HPDE6-E6E7 (cell line): ENCODE measurements at regions not wholly inside any gene's neighbourhood (a gene's known extent, or its start where the extent isn't known, plus 50 kb on each side); places are given as distances from the start of the nearest gene placed in this dataset.
"Not testable (repeated sequence)": the region's sequence is repeated elsewhere in the genome, so short reads cannot be mapped to it uniquely, and the experiment has no call there.

ENCODE experiments used
- DNase-seq: peaks from one replicate; pipeline ENCODE4 v3.0.0; 2011; ENCODE audit warnings: missing footprints; ENCODE audit errors: extremely low spot score

DNA sequence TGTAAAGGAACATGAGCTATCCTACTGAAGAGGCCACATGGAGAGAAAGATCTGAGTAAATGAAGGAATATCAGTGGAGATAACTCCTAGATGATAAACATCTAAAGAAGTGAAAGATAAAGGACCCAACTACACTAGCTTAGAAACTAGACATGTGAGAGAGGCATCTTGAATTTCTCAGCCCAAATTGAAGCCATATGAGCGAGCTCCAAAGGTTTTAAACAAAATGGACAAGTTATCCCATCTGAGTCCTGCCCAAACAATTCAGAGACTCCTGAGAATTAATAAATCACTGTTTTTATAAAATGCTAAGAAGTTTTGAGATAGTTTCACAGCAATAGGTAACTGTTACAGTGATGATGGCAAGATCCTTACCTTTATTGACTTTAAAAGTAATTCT lies 438.9 kb downstream of the NAV3 start:
- DNase-seq: no peak

DNA sequence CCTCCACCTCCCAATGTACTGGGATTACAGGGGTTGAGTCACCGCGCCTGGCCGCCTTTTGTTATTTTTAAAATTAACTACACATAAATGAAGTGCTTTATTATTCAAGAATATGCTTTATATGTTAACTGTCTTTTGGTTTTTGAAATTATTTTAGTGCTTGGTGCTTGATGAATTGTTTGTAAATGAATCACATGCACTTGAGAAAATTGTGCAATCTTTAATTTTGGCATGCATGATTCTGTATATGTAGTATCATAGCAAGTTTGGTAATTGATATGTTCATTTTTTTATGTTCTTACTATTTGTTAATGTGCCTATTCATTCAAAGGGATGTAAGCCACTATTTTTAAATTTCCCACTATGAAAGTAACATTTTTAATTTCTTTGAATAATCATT lies 440.9 kb downstream of the NAV3 start:
- no peak for DNase-seq

DNA sequence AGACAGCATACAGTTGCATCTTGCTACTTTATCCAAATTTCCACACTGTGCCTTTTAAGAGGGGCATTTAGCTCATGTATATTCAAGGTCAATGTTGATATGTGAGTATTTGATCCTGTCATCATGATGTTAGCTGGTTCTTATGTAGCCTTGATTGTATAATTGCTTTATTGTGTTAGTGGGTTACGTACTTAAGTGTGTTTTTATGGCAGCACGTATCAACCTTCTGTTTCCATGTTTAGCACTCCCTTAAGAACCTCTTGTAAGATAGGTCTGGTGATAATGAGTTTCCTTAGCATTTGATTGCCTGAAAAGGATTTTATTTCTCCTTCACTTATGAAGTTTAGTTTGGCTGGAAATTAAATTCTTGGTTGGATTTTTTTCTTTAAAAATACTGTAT lies 445.2 kb downstream of the NAV3 start:
- DNase-seq: no peak

DNA sequence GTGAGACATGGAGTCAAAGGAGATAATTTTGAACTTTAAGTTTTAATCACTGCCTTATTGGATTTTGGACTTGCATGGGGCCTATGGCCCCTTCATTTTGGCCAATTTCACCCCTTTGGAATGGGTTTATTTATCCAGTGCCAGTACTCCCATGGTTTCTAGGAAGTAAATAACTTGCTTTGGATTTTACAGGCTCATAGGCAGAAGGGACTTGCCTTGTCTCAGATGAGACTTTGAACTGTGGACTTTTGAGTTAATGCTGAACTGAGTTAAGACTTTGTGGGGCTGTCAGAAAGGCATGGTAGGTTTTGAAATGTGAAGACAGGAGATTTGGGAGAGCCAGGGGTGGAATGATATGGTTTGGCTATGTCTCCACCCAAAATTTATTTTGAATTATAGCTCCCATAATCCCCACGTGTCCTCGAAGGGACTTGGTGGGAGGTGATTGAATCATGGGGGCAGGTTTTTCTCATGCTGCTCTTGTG lies 448.1 kb downstream of the NAV3 start:
- DNase-seq: no peak

DNA sequence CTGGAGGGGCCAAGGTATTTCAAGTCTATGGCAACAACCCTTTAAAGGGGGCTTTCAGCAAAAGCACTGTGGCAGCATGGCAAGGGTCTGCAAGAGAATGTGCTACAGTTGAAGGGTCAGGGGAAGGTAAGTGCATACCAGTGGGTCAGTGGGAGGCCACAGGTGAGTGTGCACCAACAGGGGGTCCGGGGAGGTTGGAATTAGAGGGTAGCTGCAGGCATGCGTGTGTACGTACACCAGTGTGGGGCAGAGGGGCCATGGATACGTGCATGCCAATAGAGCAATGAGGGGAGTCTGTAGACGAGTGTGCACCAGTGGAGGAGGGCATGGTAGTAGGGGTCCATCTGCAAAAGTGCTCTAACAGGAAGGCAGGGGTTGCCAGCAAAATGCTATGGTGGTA lies 448.9 kb downstream of the NAV3 start:
- DNase-seq: no peak

DNA sequence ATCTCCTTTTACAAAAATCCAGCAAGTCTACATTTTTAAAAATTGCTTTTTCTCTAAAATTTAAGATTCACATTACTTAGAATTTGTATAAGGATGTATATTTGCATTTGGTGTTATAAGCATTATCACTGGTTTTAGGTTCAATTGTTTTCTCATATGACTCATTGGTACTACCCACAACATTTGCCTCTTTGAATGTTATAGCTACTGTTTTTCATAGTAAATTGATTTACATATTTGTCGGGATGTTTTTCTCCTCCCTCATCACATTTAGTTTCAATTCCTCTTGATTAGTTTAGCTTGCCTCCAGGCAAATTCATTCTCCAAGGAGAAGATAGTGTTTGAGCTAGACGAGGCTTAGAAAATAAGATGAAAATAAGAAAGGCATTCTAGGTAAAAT lies 450.4 kb downstream of the NAV3 start:
- not testable (repeated sequence) for DNase-seq

DNA sequence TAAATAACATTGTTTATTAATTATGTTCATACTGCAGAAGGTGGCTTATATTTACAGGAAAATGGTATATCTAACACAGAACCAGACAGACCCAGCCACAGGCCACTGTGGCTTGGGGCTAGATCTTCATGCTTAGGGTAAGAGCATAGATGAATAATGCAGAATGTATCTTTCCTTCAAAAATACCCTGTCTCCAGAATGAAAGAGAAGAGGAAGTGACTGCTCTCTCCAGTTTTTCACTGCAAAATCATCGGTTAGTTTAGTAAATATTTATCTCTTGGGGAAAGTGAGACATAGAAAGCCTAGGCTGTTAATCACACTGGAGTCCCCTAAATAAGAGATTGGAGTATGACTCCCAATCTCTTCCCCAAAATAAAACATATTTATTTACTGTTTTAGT lies 453.7 kb downstream of the NAV3 start:
- no peak for DNase-seq

DNA sequence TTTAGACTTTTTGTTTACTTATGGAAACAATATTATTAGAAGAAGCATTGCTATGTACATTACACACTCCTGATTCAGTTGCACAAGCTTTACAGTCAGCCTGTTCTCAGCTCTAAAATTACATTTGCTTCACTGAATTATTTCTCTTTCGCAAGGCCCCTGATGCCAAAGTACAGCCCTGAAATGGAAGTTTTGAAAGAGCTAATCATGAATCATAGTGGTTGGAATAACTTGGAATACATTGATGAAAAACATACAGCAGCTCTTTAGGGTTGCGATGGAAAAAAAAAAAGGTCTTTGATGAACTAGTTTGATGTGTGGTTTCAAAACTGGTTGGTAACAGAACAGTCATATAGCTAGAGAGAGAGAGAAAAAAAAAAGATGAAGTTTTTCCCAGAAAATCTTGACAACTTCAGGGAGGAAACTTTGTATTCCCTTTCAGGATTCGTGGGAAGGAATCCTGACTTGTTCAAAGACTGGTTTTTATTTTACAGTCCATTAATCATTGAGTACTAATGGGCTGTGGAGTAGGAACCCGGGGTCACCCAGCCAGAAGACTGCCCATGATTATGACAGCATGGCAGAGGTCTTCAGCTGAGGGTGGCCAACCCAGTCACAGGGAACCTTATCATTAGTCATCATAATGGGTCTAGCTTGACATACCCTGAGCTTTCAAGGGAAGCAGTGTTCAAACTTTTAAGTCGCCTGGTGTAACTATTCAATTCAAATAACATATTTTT lies 460.1 kb downstream of the NAV3 start:
- DNase-seq: peak; percentile 28

DNA sequence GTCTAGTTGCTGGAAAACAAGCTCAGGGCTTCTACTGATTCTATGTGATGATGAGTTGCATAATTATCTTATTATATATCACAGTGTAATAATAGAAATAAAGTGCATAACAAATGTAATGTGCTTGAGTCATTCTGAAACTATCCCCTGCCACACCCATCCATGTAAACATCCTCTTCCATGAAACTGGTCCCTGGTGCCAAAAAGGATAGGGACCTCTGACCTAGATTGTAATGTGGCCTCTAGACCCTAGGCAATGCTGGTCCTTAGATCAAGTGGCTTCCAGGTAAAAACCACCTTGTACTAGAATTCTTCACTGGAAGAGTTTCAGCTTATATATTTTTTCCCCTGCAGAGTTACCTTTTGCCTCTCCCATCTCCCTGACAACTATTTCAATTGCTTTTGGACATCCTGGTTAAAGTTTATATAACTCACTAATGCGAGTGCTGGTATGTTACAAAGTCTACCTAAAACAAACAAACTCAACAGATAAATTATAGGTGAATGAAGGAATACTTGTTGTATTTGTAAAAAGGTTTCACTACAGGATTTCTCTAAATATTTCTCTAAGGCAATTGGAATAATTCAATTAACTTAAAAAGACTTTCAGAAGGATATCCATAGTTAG lies 462.5 kb downstream of the NAV3 start:
- no peak for DNase-seq

DNA sequence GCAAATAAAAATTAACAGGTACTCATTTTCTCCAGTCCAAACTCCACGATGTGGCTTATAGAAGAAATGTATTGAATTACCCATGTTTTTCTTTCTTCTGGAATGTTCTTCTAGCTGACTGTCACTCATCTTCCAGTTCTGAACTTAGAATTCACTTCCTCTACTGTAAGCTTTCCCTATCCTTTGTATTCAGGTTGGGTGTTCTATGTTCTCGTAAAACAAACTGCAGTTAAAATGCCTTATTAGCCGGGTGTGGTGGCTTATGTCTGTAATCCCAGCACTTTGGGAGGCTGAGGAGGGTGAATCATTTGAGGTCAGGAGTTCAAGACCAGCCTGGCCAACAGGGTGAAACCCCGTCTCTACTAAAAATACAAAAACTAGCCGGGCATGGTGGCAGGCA lies 470.6 kb downstream of the NAV3 start:
- DNase-seq: not testable (repeated sequence)

DNA sequence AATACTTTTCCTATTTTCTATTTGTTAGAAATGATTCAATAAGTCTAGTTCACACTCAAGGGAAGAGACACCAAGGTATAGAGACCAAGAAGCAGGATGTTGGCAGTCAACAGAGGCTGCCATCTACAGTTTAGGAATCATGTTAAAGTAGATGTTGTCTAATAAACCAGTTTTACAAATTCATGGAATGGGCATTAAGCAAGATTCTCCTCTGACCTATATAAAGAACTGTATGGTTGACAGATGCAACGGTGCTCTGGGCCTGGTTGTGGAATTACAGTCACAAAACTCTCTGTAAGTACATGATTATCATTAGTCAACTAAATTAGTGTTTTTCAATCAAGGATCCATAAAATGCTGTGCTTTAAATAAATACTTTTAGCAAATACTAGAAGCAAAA lies 475.1 kb downstream of the NAV3 start:
- DNase-seq: no peak

DNA sequence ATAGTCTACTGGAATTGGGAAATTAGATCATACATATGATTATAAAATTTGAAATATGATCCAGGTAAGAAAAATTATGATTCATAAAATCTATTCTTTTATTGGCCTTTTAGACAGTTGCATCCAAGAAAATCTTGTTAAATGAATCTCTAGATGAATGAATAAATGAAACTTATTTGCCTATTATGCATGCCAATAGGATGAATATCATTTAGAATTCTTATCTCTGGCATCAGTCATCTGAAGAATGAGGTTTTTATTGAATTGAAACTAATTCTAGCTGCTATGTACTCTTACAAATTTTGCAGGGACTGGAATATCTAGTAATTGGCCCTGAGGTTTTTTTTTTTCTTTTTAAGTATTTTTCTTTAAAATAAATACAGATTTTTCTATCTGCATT lies 475.5 kb downstream of the NAV3 start:
- no peak for DNase-seq

DNA sequence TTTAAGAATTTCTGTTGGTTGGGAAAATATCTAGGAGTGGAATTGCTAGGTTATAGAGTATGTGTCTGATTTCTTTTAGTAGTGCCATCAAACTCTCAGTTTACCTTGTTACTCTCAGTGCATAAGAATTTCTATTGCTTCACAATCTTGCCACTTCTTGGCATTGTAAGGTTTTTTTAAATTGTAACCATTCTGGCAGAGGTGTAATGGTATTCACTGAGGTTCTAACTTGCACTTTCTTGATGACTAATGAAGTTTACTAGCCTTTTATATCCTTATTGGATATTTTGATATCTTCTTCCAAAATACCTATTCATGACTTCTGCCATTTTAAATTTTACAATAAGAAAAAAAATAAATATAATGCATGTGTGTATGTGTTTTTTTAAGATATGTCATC lies 478.0 kb downstream of the NAV3 start:
- DNase-seq: no peak

DNA sequence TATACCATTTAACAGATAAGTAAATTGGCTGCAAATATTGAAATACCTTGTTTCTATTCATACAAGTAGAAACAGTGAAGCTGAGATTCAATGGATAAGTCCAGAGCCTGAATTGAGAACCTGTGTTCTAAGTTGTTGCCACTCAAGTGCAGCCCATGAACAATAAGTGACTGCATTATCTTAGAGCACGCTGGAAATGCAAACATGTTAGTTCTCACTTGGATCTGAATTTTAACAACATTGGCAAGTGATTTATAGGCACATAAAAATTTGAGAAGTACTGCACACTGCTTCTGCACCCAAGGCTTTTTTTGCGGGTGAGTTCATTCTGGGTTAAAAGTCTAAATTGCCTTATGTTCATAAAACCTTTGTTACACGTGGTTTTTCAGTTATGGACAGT lies 484.3 kb downstream of the NAV3 start:
- no peak for DNase-seq

DNA sequence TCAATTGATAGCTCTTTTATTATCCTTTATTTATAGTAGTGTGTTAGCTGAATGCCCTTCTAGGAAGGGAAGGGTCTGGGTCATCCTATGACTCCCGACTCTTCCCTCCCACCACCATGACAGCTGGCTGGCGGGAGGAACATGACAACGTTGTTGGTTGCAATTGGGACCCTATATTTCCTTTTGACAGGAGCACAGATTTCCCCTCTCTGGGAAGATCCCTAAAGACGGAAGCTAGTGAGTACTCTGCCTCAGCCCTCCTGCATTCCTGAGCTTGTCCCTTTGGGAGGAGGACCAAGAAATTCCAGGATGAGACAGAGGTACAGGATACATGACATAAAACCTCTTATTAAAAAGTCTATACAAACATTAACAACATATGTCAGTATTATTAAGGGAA lies 485.4 kb downstream of the NAV3 start:
- DNase-seq: no peak

DNA sequence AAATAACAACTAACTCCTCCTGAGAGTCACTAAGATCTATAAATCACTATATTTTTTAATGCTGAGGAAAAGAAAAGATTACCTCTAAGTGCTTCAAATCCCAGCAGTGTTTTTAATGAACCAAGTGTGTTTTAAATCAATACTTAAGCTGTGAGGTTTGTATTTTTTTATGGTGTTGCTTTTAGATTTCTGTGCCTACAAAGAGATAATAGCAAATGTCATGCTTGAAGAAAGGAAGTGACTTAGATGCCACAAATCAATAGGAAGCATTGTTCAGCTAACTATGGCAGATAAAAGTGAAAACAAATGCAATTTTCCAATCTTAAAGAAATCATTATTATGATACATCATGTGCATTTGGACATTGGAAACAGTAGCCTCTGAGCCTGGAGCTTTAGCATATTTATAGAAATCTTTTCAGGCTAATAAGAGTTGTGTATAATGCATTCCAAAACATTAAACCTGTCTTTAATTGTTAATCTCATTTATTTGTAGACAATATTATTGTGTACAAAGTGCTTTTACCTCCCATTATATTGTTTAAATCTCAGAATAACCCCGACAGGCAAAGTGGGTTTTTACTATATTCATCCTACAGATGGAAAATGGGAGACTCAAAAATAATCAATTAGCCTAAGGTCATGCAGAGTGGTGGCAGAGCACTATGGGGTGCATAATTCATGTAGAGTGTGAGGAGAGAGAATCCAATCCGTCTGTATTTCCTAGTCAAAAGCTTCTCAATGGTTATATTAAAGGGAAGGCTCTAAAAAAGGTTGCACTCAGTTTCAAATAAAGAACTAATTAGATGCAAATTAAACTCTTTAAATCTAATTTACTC lies 486.2 kb downstream of the NAV3 start:
- no peak for DNase-seq

DNA sequence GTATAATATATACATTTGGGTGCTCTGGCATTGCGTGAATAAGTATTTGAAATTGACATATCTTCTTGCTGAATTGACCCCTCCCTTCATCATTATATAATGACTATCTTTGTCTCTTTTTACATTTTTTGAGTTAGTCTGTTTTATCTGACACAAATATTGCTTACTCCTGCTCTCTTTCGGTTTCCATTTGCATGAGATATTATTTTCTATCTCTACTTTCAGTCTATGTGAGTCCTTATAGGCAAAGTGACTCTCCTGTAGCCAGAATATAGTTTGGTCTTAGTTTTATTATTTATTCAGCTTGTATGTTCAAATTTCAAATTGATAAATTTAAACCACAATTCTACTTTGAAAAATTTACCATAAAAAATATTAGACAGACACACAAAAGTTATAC lies 491.0 kb downstream of the NAV3 start:
- no peak for DNase-seq

DNA sequence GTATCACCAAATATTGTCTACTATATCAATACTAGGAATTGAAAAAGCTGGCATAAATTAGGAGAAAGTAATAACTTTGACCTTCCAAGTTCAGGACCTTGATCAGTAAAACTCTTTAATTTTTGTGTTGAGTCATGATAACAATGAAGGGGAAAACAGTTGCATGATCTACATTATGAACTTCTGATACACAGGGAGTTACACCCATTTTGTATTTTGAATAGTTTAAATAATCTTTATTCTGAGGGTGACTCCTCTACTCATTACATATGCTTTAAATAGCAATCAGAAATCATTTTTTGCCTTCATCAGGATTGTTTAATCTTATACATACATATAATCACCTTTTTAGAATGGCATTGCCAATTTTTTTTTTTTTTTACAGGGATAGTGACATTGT lies 492.5 kb downstream of the NAV3 start:
- DNase-seq: no peak

DNA sequence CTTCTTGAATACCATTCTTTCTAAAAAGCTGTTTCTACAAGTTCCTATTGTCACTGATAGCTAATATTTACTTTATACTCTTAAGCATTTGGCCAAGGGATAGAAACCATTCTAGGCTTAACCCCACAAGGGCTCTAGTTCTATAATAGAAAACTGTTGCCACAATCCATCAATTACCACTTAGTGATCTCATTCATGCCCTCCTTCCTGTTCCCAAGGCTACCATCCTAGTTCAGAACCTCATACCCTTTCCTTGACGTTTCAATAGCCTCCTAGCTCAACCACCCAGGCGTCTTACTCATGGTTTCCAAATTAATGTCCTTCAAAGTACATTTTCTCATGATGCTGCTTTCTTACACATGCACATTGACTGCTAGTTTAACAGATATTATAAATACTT lies 493.5 kb downstream of the NAV3 start:
- DNase-seq: no peak

DNA sequence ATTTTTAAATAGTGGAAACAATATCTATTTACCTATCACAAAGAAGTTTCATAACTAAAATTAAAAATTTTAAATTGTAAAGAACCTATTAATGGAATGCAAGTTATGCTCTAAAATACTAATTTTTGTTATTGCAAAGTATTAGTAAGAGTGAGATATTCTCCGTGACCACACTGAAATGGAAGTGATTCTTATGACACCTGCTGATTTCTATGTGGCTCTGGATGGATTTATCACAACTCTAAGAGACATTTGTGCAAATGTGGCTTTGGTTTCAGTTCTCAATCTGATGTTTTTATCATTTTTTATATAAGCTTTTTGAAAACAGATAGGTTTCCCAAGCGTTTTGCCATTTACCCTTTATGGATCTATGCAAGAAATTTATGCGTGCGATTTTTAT lies 497.8 kb downstream of the NAV3 start:
- DNase-seq: no peak

DNA sequence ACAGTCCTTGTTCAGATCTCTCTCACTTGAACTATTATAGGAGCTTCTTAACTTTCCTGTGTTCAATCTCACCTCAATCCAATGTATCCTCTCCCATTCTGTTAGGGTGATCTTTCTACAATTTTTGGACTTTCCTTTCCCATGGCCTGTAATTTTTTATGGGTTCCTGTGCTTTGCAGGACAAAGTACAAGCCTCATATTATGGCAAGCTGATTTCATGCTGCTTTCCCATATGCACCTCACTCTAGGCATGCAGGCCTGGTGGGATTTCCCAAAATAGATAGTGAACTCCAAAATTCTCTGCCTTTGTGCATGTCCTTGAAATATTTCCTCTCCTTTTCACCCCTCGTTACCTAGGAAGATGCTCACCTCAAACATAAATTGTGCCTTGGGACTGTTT lies 499.4 kb downstream of the NAV3 start:
- no peak for DNase-seq

DNA sequence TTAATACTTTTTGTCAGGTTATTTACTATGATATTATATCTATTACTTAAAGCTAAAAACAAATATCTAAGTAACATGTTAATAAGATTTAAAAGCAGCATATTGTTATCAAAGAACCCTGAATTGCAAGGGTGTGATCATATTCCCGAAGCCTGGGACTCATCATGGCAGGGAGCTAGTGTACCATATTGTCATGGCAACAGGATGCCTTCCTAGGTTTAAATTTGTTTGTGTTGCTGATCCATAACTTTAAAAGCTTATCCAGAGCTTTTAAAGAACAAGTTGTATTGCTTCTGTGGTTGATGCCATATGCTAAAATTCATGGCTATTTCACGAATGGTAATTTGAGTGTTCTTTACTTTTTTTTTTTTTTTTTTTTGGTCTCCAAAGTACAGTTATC lies 500.5 kb downstream of the NAV3 start:
- no peak for DNase-seq

DNA sequence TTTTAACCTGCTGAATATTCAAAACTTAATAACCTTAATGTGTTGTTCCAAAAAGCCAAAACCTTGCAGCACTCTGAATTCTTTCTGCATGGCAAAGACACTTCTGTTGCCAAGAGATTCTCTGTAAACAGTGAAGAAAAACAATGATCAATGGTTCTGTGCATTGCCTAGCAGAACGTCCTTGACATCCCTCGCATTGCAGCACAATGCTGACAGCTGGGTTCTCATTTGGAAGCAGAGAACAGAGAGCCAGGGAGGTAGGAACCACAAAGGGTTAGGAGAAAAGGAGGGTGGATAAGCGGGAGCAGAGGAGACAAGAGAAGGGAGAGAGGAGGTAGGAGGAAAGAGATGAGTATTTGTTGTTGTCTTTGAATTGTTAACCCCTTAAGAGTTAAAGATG lies 501.1 kb downstream of the NAV3 start:
- no peak for DNase-seq
